Parathyroid adenoma (tissue), 2 donors: ENCODE measurements at regions not wholly inside any gene's neighbourhood (a gene's known extent, or its start where the extent isn't known, plus 50 kb on each side); places are given as distances from the start of the nearest gene placed in this dataset.
"Not testable (repeated sequence)": the region's sequence is repeated elsewhere in the genome, so short reads cannot be mapped to it uniquely, and the experiment has no call there.

ENCODE experiments used
- H2AFZ ChIP-seq: fragments of 300-600 bp; sonication (generic); one replicate; pipeline ENCODE4 v1.7.0; 2017; ENCODE audit warnings: antibody characterized with exemption, mild to moderate bottlenecking
- H3K27ac ChIP-seq: fragments of 300-600 bp; sonication (generic); one replicate; pipeline ENCODE4 v1.7.0; 2017
- H3K27me3 ChIP-seq: fragments of 300-600 bp; sonication (generic); one replicate; pipeline ENCODE4 v1.7.0; 2017; ENCODE audit warnings: low read length; ENCODE audit not compliant: control insufficient read depth, insufficient read depth
- H3K36me3 ChIP-seq: fragments of 300-600 bp; sonication (generic); one replicate; pipeline ENCODE4 v1.7.0; 2017; ENCODE audit warnings: low read length; ENCODE audit not compliant: control insufficient read depth, insufficient read depth
- H3K4me1 ChIP-seq: fragments of 300-600 bp; sonication (generic); one replicate; pipeline ENCODE4 v1.7.0; 2017; ENCODE audit warnings: control low read depth
- H3K4me2 ChIP-seq: fragments of 300-600 bp; sonication (generic); one replicate; pipeline ENCODE4 v1.7.0; 2017; ENCODE audit warnings: low read length
- H3K4me3 ChIP-seq: fragments of 300-600 bp; sonication (generic); one replicate; pipeline ENCODE4 v1.7.0; 2017; ENCODE audit warnings: low read depth, low read length
- H3K79me2 ChIP-seq: fragments of 300-600 bp; sonication (generic); one replicate; pipeline ENCODE4 v1.7.0; 2017; ENCODE audit warnings: control low read depth
- H3K9ac ChIP-seq: fragments of 300-600 bp; sonication (generic); one replicate; pipeline ENCODE4 v1.7.0; 2017; ENCODE audit warnings: mild to moderate bottlenecking
- H3K9me3 ChIP-seq: fragments of 300-600 bp; sonication (generic); one replicate; pipeline ENCODE4 v1.7.0; 2017; ENCODE audit warnings: low read length; ENCODE audit not compliant: control insufficient read depth
- TF ChIP-seq, protein P1 (sequence below): fragments of 300-600 bp; sonication (generic); IDR thresholded peaks from one replicate; pipeline ENCODE4 v1.7.0; 2017; ENCODE audit warnings: antibody characterized with exemption, mild to moderate bottlenecking
- donor health status: primary hyperparathyroidism.

DNA sequence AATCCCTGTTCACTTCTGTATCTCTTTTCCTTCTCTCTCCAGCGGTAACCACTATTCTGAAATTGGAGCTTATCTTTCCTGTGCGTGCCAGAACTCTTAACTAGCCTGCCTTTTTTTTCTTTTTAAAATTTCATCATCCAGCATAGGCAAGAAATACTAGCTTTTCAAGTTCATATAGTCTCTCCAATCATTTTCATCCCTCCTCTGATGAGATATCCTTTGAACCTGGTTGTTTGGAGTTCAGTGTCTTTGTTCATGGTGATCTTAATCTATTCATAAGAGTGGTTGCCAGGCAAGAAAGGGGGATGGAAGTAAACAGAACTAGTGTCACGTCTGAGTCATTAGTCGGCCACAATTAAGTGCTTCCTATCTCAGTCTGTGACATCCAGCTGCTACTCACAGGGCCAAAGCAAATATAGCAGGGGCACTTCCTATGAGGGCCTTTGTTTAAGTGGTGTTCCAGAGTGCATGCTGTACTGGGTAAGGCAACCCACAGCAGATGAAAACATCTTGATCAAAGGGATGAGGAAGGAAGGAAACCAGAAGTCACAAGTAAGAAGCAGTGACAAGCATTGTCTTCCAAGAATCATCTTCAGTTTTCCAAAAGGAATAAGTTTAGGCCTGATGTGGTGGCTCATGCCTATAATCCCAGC is 56.4 kb upstream of the XIAP start:
- Histone ChIP-seq H3K27me3 (no peaks in the 10 kb centered on the region), H2AFZ (no peak overlapping the region), H3K36me3 (no peaks in the 10 kb centered on the region), H3K9me3 (no peaks in the 10 kb centered on the region), H3K4me2 (no peak overlapping the region), H3K9ac (no peak overlapping the region), H3K79me2 (no peaks in the 10 kb centered on the region), H3K4me1 (no peaks in the 10 kb centered on the region), H3K27ac (peak overlapping the region; percentile 73), H3K4me3 (no peak overlapping the region)
- TF ChIP-seq, protein P1, sequence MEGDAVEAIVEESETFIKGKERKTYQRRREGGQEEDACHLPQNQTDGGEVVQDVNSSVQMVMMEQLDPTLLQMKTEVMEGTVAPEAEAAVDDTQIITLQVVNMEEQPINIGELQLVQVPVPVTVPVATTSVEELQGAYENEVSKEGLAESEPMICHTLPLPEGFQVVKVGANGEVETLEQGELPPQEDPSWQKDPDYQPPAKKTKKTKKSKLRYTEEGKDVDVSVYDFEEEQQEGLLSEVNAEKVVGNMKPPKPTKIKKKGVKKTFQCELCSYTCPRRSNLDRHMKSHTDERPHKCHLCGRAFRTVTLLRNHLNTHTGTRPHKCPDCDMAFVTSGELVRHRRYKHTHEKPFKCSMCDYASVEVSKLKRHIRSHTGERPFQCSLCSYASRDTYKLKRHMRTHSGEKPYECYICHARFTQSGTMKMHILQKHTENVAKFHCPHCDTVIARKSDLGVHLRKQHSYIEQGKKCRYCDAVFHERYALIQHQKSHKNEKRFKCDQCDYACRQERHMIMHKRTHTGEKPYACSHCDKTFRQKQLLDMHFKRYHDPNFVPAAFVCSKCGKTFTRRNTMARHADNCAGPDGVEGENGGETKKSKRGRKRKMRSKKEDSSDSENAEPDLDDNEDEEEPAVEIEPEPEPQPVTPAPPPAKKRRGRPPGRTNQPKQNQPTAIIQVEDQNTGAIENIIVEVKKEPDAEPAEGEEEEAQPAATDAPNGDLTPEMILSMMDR = no peak

DNA sequence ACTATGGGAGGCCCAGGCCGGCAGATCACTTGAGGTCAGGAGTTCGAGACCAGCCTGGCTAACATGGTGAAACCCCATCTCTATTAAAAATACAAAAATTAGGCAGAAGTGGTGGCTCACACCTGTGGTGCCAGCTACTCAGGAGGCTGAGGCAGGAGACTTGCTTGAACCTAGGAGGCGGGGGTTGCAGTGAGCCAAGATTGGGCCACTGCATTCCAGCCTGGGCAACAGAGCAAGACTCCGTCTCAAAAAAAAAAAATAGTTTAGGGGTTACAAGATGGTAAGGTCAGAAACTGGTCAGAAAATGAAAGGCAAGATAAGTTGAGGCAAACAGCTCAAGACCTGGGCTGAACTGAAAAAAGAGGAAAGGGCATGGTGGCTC is 55.9 kb upstream of the XIAP start:
- peak overlapping the region; percentile 73 for H3K27ac ChIP-seq
- not testable (repeated sequence) for H3K79me2 ChIP-seq, H3K4me3 ChIP-seq, H3K4me2 ChIP-seq, H2AFZ ChIP-seq, H3K27me3 ChIP-seq, H3K9ac ChIP-seq, H3K36me3 ChIP-seq, H3K4me1 ChIP-seq, H3K9me3 ChIP-seq

DNA sequence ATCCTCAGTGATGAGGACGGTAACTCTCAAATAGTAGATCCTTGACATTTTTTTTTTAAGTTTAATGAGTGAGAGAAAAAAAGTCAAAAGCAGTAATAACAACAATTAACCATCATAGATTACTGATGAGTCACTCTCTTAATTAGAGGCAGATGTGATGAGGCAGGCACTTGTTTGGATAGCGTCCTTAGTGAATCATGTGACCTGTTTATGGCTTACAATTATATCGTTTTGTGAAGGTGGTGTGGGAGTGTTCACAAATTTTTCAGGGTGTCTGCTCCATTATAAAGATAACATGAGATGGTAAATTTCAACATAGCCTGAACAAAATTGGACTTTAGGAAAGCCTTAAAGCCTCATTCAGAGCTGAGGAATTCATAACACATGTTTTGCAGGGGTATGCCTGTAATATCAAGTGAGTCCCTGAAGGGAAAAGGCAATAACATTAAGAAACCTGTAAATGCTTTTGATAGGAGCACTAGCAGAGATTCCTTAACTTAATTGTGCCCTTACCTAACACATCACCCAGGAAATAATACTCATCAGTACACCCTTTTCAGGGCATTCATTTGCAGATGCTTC is 51.9 kb upstream of the XIAP start:
- no peaks in the 10 kb centered on the region for H3K27me3 ChIP-seq
- H2AFZ ChIP-seq = no peak overlapping the region
- no peak overlapping the region for H3K9ac ChIP-seq
- no peaks in the 10 kb centered on the region for H3K9me3 ChIP-seq
- H3K4me2 ChIP-seq = no peak overlapping the region
- H3K27ac ChIP-seq = no peak overlapping the region
- TF ChIP-seq, protein P1 = no peak
- H3K36me3 ChIP-seq = no peaks in the 10 kb centered on the region
- no peaks in the 10 kb centered on the region for H3K79me2 ChIP-seq
- H3K4me3 ChIP-seq = no peak overlapping the region
- no peaks in the 10 kb centered on the region for H3K4me1 ChIP-seq

DNA sequence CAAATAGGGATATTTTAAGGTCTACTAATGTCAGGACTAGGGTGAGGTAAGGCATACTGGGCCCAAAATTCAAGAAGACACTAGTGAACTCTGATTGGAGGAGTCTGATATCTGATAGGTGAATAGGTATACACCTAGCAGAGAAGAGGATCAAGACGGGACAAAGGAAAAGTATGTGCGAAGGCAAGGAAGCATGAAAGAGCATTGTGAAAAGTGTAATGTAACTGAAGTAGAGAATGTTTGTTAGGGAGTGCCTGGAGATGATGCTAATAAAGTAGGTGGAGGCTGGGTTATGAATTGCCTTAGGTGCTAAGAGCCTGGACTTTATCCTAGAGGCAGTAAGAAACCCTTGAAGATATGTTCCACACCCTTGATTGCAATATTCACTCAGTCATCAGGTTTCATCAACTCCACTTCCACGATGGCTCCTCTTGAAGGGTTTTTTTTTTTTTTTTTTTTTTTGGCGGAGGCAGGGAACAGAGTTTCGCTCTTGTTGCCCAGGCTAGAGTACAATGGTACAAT is 49.9 kb upstream of the XIAP start:
- no peak overlapping the region for H3K9ac ChIP-seq
- H3K9me3 ChIP-seq = no peaks in the 10 kb centered on the region
- H3K4me1 ChIP-seq = no peaks in the 10 kb centered on the region
- H3K4me2 ChIP-seq = no peak overlapping the region
- H3K79me2 ChIP-seq = no peaks in the 10 kb centered on the region
- H3K4me3 ChIP-seq = no peak overlapping the region
- TF ChIP-seq, protein P1 = no peak
- H3K36me3 ChIP-seq = no peaks in the 10 kb centered on the region
- H3K27me3 ChIP-seq = no peaks in the 10 kb centered on the region
- H3K27ac ChIP-seq = no peak overlapping the region
- no peak overlapping the region for H2AFZ ChIP-seq
